Thyroid gland (tissue), 4 donors: ENCODE measurements at regions not wholly inside any gene's neighbourhood (a gene's known extent, or its start where the extent isn't known, plus 50 kb on each side); places are given as distances from the start of the nearest gene placed in this dataset.

Experiments
- CTCF ChIP-seq, 6 experiments: fragments of 200-600 bp in 3 of 6; fragments of 450-650 bp in 3 of 6; sonication (generic) in 3 of 6; IDR thresholded peaks; one replicate each; pipeline ENCODE4 v1.5.1; 2016 to 2019; ENCODE audit warnings: antibody characterized with exemption in 6 of 6, mild to moderate bottlenecking in 2 of 6, inconsistent platforms in 1 of 6, moderate library complexity in 1 of 6
- POLR2A ChIP-seq, 2 donors: fragments of 450-650 bp; IDR thresholded peaks; one replicate each; pipeline ENCODE4 v1.6.1; 2017; ENCODE audit warnings: antibody characterized with exemption in 2 of 2, mild to moderate bottlenecking in 2 of 2, moderate library complexity in 1 of 2

- TF ChIP-seq CTCF (IDR thresholded peaks at IDR 0.05) (no peak), POLR2A (IDR thresholded peaks at IDR 0.05) (no peak)
These were observed 167.8 kb upstream of the MVB12B start for GRCh38 chr9:126158588-126159429.
